HG02938 (cell line): ENCODE measurements at regions not wholly inside any gene's neighbourhood (a gene's known extent, or its start where the extent isn't known, plus 50 kb on each side); places are given as distances from the start of the nearest gene placed in this dataset.

ENCODE experiments used
- ATAC-seq: cut with Tn5 transposase; IDR thresholded peaks from one replicate; pipeline ENCODE4 v1.9.1; 2021; ENCODE audit warnings: mild to moderate bottlenecking, moderate library complexity; ENCODE audit not compliant: unreplicated experiment

GRCh38 chr11:70944636-70945035 lies 307.7 kb downstream of the SHANK2 start:
- ATAC-seq, result no peak

GRCh38 chr11:70948398-70948797 lies 304.0 kb downstream of the SHANK2 start:
- no peak for ATAC-seq

- ATAC-seq, result no peak
Measured at GRCh38 chr11:70948855-70949531, 303.4 kb downstream of the SHANK2 start.

GRCh38 chr11:70951139-70951804 lies 301.1 kb downstream of the SHANK2 start:
- ATAC-seq, result no peak

- no peak for ATAC-seq
Measured at GRCh38 chr11:70952191-70952590, 300.2 kb downstream of the SHANK2 start.

GRCh38 chr11:70953720-70954119 lies 298.7 kb downstream of the SHANK2 start:
- ATAC-seq, result no peak

- no peak for ATAC-seq
Measured at GRCh38 chr11:70954471-70954870, 297.9 kb downstream of the SHANK2 start.
